AG04449 (cell line): ENCODE measurements at regions not wholly inside any gene's neighbourhood (a gene's known extent, or its start where the extent isn't known, plus 50 kb on each side); places are given as distances from the start of the nearest gene placed in this dataset.

Experiments used
- CTCF ChIA-PET: fragments of 350-600 bp; formaldehyde crosslinking; extraction: SDS; loops from one replicate; lab custom pipeline; 2021; ENCODE audit warnings: antibody characterized with exemption; lab: Yijun Ruan, JAX
- POLR2A ChIA-PET: fragments of 400-600, 350-600 bp; formaldehyde crosslinking; extraction: SDS; loops from one replicate; lab custom pipeline; 2020; ENCODE audit warnings: antibody characterized with exemption, inconsistent platforms; lab: Yijun Ruan, JAX
- DNase-seq: peaks from one replicate; pipeline ENCODE4 v3.0.0-alpha.2; 2010; ENCODE audit warnings: low read depth, low spot score
- H3K4me3 ChIP-seq: 2 replicates; pipeline ENCODE4 v1.5.1; 2011; ENCODE audit warnings: low read depth, mild to moderate bottlenecking, control low read depth, low read length
- TF ChIP-seq, protein P1 (sequence below): IDR thresholded peaks from one replicate; pipeline ENCODE4 v1.5.1; 2011; ENCODE audit warnings: mild to moderate bottlenecking, moderate library complexity, low read length, control low read depth, inconsistent platforms; ENCODE audit not compliant: insufficient read depth; ENCODE audit errors: missing control alignments

DNA sequence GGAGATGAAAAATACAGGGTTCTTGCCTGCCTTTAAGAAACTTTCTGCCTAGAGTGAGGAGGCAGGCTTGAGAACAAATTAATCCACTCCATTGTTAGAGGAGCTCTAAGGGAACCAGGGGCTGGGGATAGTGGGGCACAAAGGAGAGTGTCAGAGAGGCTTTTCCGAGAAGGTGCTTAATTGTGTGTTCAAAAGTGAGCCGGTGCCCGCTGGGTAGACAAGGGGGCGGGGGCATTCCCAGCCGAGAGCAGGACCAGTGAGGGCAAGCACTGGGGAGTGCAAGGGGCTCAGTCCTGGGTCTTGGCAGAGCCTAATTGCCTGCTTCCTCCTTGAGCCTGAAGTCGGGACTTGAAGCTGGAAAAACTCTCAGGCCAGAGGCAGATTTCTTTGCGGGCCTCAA is 377.4 kb downstream of the ETNK1 start:
- TF ChIP-seq, protein P1, sequence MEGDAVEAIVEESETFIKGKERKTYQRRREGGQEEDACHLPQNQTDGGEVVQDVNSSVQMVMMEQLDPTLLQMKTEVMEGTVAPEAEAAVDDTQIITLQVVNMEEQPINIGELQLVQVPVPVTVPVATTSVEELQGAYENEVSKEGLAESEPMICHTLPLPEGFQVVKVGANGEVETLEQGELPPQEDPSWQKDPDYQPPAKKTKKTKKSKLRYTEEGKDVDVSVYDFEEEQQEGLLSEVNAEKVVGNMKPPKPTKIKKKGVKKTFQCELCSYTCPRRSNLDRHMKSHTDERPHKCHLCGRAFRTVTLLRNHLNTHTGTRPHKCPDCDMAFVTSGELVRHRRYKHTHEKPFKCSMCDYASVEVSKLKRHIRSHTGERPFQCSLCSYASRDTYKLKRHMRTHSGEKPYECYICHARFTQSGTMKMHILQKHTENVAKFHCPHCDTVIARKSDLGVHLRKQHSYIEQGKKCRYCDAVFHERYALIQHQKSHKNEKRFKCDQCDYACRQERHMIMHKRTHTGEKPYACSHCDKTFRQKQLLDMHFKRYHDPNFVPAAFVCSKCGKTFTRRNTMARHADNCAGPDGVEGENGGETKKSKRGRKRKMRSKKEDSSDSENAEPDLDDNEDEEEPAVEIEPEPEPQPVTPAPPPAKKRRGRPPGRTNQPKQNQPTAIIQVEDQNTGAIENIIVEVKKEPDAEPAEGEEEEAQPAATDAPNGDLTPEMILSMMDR: no peak
- ChIA-PET POLR2A (no interaction called here), CTCF (no interaction called here)
- no peak overlapping the region for H3K4me3 ChIP-seq
- DNase-seq: no peak

DNA sequence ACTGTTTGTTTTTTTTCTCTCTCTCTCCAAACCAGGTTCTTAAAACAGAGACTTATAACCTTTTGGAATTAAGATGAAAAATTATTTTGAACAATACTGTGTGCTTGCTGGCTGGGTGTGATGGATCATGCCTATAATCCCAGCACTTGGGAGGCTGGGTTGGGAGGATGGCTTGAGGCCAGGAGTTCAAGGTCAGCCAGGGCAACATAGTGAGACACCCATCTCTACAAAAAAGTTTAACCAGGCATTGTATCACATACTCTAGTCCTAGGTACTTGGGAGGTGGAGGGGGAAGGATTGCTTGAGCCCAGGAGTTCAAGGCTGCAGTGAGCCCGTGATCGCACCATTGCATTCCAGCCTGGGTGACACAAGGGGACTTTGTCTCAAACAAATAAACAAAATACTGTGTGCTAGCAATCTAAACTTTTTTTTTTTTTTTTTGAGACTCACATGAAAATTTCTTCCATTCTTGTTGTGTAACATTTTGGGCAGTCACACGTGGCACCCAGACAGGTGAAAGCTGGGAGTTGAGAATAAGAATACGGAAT is 379.6 kb downstream of the ETNK1 start:
- TF ChIP-seq, protein P1: no peak
- H3K4me3 ChIP-seq: no peak overlapping the region
- DNase-seq: no peak
- POLR2A ChIA-PET: no interaction called here
- CTCF ChIA-PET: no interaction called here

DNA sequence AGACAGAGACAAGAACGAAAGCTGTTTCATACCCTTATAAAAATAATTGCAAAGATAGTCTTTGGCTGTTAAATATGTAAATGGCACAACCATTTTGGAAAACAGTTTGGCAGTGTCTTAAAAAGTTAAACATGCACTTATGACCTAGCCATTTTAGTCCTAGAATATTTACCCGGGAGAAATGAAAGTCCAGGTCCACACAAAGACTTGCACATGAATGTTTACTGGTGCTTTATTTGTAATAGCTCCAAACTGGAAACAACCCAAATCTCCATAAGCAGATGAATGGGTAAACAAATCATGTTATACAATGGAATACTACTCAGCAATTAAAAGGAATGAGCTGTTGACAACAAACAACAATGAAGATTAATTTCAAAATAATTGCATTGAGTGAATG is 380.4 kb downstream of the ETNK1 start:
- ChIA-PET POLR2A (no interaction called here), CTCF (no interaction called here)
- no peak overlapping the region for H3K4me3 ChIP-seq
- no peak for DNase-seq
- TF ChIP-seq, protein P1: no peak

DNA sequence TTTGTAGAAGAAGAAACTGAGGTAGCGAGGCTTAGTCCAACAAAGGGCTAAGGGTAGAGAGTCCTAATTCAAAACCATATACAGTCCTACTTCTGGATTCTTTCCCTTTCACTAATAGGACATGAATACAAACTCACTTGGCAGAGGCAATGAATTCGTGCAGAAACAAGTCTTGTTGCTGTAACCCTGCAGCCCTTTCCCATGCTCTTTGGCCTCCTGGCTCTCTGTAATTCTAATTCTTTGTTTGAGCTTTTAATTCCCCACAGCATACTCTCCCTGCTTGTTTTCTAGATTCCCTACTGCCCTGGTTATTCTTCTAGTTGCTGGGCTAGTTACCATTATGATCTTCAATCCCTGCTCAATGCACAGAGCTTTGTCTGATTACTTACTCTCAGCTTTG is 381.4 kb downstream of the ETNK1 start:
- no peak overlapping the region for H3K4me3 ChIP-seq
- CTCF ChIA-PET: no interaction called here
- POLR2A ChIA-PET: no interaction called here
- TF ChIP-seq, protein P1: no peak
- DNase-seq: no peak

DNA sequence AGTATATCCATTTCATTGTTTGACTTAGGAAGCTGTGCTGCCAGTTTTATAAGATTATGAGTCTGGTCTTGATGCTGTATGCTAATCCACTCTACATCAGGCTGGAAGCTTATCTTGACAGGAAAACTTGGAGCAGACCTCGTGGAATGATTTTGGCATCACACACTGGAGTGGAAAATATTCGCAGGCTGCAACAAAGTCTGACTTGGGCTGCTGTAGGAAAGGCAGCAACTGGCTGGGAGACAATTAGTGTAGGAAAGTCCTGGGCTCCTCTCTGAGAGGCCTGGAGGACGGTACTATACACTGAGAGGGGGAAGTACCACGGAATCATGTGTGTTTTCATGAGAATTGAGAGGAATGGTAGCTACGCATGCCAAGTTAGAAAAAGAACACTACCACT is 383.7 kb downstream of the ETNK1 start:
- ChIA-PET CTCF (no interaction called here), POLR2A (no interaction called here)
- DNase-seq: no peak

DNA sequence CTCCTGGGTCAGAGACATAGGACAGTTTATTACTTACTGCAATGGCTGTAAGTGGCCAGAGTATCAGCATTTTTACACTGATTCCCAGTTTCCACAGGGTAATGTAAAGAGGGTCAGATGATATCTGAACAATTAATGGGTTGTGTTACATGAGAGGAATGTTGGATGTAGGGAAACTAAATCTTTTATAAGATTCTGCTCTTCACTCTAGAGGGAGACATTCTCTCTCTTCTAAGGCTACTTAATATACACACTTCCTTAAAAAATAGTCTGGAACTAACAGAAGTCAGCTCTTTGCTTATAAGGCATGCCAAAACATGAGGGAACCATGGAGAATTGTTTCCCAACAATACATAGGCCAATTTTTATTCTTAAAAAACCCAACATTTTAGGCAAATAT is 389.8 kb downstream of the ETNK1 start:
- CTCF ChIA-PET: no interaction called here
- DNase-seq: no peak
- TF ChIP-seq, protein P1: no peak
- POLR2A ChIA-PET: no interaction called here
- no peak overlapping the region for H3K4me3 ChIP-seq

More for the DNA sequence above, 383.7 kb downstream of the ETNK1 start:
- no peak overlapping the region for H3K4me3 ChIP-seq
- TF ChIP-seq, protein P1: no peak
